Fibroblast of lung (primary cell): ENCODE measurements at regions not wholly inside any gene's neighbourhood (a gene's known extent, or its start where the extent isn't known, plus 50 kb on each side); places are given as distances from the start of the nearest gene placed in this dataset.

Experiments
- DNase-seq, 2 donors: peaks; one replicate each; pipeline versions ENCODE4 v3.0.0 to v3.0.0-alpha.2; 2010; ENCODE audit warnings: low read depth in 2 of 2
- H2AFZ ChIP-seq: 2 replicates; pipeline ENCODE4 v1.5.1; 2012; ENCODE audit warnings: low read length, control low read depth, inconsistent platforms
- H3K27ac ChIP-seq: 2 replicates; pipeline ENCODE4 v1.5.1; 2011; ENCODE audit warnings: low read length, control low read depth; ENCODE audit not compliant: insufficient read depth
- H3K27me3 ChIP-seq: 2 replicates; pipeline ENCODE4 v1.5.1; 2011; ENCODE audit warnings: mild to moderate bottlenecking, low read length; ENCODE audit not compliant: control insufficient read depth, insufficient read depth
- H3K36me3 ChIP-seq: 2 replicates; pipeline ENCODE4 v1.5.1; 2011; ENCODE audit warnings: low read length; ENCODE audit not compliant: control insufficient read depth, insufficient read depth
- H3K4me1 ChIP-seq: 2 replicates; pipeline ENCODE4 v1.5.1; 2011; ENCODE audit warnings: low read length; ENCODE audit not compliant: control insufficient read depth, insufficient read depth; ENCODE audit errors: extremely low read depth
- H3K4me2 ChIP-seq: 2 replicates; pipeline ENCODE4 v1.5.1; 2011; ENCODE audit warnings: low read length, control low read depth; ENCODE audit not compliant: insufficient read depth; ENCODE audit errors: extremely low read depth
- H3K4me3 ChIP-seq, 4 experiments: fragments of 200-600 bp in 1 of 4; sonication (generic) in 1 of 4; replicated peaks in 1 of 4; 2 replicates each; pipeline ENCODE4 v1.5.1; 2011 to 2016; ENCODE audit warnings: low read length in 4 of 4, low read depth in 3 of 4, mild to moderate bottlenecking in 3 of 4, control low read depth in 2 of 4, inconsistent platforms in 1 of 4, mixed read lengths in 1 of 4; ENCODE audit not compliant: insufficient read depth in 1 of 4; ENCODE audit errors: control extremely low read depth in 1 of 4
- H3K79me2 ChIP-seq: 2 replicates; pipeline ENCODE4 v1.5.1; 2012; ENCODE audit warnings: mild to moderate bottlenecking, low read length, inconsistent platforms; ENCODE audit not compliant: control insufficient read depth, insufficient read depth
- H3K9ac ChIP-seq: 2 replicates; pipeline ENCODE4 v1.5.1; 2011; ENCODE audit warnings: mild to moderate bottlenecking, low read length, control low read depth; ENCODE audit not compliant: insufficient read depth
- H3K9me3 ChIP-seq: 2 replicates; pipeline ENCODE4 v1.5.1; 2012; ENCODE audit warnings: low read depth, low read length; ENCODE audit not compliant: control insufficient read depth, insufficient read depth
- H4K20me1 ChIP-seq: 2 replicates; pipeline ENCODE4 v1.5.1; 2011; ENCODE audit warnings: low read length; ENCODE audit not compliant: control insufficient read depth, insufficient read depth; ENCODE audit errors: extremely low read depth
- CTCF ChIP-seq, 2 donors: IDR thresholded peaks in 1 of 2; conservative IDR thresholded peaks in 1 of 2; 1 replicate in 1 of 2; 2 replicates in 1 of 2; pipeline ENCODE4 v1.5.1; 2011 to 2012; ENCODE audit warnings: low read length in 2 of 2, control low read depth in 1 of 2, inconsistent platforms in 1 of 2, low read depth in 1 of 2, mild to moderate bottlenecking in 1 of 2
- EZH2 ChIP-seq: IDR thresholded peaks from 2 replicates; pipeline ENCODE4 v1.5.1; 2012; ENCODE audit warnings: low read length, control low read depth, mild to moderate bottlenecking; ENCODE audit errors: missing control alignments

DNA sequence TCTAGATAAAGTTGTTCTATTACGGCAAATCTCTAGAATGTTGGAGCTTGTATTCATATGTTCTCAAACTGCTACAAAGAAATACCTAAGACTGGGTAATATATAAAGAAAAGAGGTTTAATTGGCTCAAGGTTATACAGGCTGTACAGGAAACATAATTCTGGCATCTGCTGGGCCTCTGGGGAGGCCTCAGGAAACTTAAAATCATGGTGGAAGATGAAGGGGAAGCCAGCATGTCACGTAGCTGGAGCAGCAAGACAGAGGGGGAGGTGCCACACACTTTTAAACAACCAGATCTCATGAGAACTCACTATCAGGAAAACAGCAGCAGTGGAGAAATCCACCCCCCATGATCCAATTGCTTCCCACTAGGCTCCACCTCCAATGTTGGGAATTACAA, 390.4 kb upstream of the ADGRL4 start:
- Histone ChIP-seq H3K9me3 (no peaks in the 10 kb centered on the region), H3K36me3 (no peaks in the 10 kb centered on the region), H4K20me1 (no peaks in the 10 kb centered on the region), H3K9ac (no peak overlapping the region), H3K27me3 (no peaks in the 10 kb centered on the region), H3K4me1 (no peaks in the 10 kb centered on the region), H3K79me2 (no peaks in the 10 kb centered on the region), H3K27ac (no peak overlapping the region), H2AFZ (no peak overlapping the region), H3K4me2 (no peak overlapping the region), H3K4me3 (no peak overlapping the region)
- DNase-seq: no peak
- TF ChIP-seq EZH2 (no peak), CTCF (conservative IDR thresholded peaks at IDR 0.05 in 1 of 2, IDR thresholded peaks at IDR 0.05 in 1 of 2; ENCODE audit: low read depth in 1 of 2, low read length in 2 of 2) (no peak)

GRCh38 chr1:79388694-79389361, 382.3 kb upstream of the ADGRL4 start:
- no peaks in the 10 kb centered on the region for H3K9me3 ChIP-seq
- TF ChIP-seq EZH2: no peak
- no peak for TF ChIP-seq CTCF (conservative IDR thresholded peaks at IDR 0.05 in 1 of 2, IDR thresholded peaks at IDR 0.05 in 1 of 2; ENCODE audit: low read depth in 1 of 2, low read length in 2 of 2)
- H3K36me3 ChIP-seq: no peaks in the 10 kb centered on the region
- no peaks in the 10 kb centered on the region for H4K20me1 ChIP-seq
- no peaks in the 10 kb centered on the region for H3K79me2 ChIP-seq
- H3K4me3 ChIP-seq: no peak overlapping the region
- no peak for DNase-seq
- H3K27me3 ChIP-seq: no peaks in the 10 kb centered on the region
- no peak overlapping the region for H3K27ac ChIP-seq
- H2AFZ ChIP-seq: no peak overlapping the region
- no peak overlapping the region for H3K4me2 ChIP-seq
- no peaks in the 10 kb centered on the region for H3K4me1 ChIP-seq
- no peak overlapping the region for H3K9ac ChIP-seq

GRCh38 chr1:79386730-79387129, 380.2 kb upstream of the ADGRL4 start:
- H3K9ac ChIP-seq: no peak overlapping the region
- no peak for DNase-seq
- no peak overlapping the region for H3K4me2 ChIP-seq
- no peak overlapping the region for H3K4me3 ChIP-seq
- TF ChIP-seq EZH2 (no peak), CTCF (conservative IDR thresholded peaks at IDR 0.05 in 1 of 2, IDR thresholded peaks at IDR 0.05 in 1 of 2; ENCODE audit: low read depth in 1 of 2, low read length in 2 of 2) (no peak)
- no peaks in the 10 kb centered on the region for H3K27me3 ChIP-seq
- no peak overlapping the region for H3K27ac ChIP-seq
- no peaks in the 10 kb centered on the region for H3K4me1 ChIP-seq
- H2AFZ ChIP-seq: no peak overlapping the region
- H4K20me1 ChIP-seq: no peaks in the 10 kb centered on the region
- no peaks in the 10 kb centered on the region for H3K9me3 ChIP-seq
- H3K79me2 ChIP-seq: no peaks in the 10 kb centered on the region
- H3K36me3 ChIP-seq: no peaks in the 10 kb centered on the region
